ENCODE measurements at regions not wholly inside any gene's neighbourhood (a gene's known extent, or its start where the extent isn't known, plus 50 kb on each side); places are given as distances from the start of the nearest gene placed in this dataset.

DNA sequence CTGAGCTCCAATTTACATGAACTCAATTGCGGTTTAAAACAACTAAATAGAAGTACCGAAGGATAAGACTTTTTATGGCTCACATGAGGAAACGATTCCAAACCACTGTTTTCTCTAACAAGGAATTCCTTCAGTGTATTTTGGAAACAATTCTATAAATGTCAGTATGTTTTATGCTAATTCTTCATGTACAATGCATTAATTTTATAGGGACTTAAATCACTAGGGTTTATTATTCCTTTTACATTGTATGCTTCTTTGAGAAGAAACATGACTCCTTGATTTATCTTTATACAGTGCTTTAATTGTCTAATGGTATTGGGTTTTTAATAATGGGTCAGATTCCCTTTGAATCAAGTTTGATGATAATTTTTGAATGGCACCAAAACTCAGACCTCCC lies 566.8 kb downstream of the EPHA4 start:
- in situ Hi-C loops (cut with MboI; ENCODE audit: low pct_ligation_motif_present in 1 of 4, low pct_unique_long_range_greater_than_20kb in 1 of 4, low sequenced_read_pairs in 3 of 4) = no loop called here
- H3K9me3 ChIP-seq = no peaks in the 10 kb centered on the region
- WGBS, 2 donors (ENCODE audit: low coverage in 1 of 2) = 48 to 50% methylated on average over 3 of the region's 3 CpGs
- no peak overlapping the region for H3K27ac ChIP-seq
- no peak overlapping the region for H3K4me3 ChIP-seq
- no peaks in the 10 kb centered on the region for H3K36me3 ChIP-seq
- H3K27me3 ChIP-seq = no peaks in the 10 kb centered on the region
- TF ChIP-seq POLR2AphosphoS5 (IDR thresholded peaks at IDR 0.05) (no peak), POLR2A (IDR thresholded peaks at IDR 0.05) (no peak), EP300 (IDR thresholded peaks at IDR 0.05; ENCODE audit: low read depth) (no peak)
- TF ChIP-seq, protein P1, sequence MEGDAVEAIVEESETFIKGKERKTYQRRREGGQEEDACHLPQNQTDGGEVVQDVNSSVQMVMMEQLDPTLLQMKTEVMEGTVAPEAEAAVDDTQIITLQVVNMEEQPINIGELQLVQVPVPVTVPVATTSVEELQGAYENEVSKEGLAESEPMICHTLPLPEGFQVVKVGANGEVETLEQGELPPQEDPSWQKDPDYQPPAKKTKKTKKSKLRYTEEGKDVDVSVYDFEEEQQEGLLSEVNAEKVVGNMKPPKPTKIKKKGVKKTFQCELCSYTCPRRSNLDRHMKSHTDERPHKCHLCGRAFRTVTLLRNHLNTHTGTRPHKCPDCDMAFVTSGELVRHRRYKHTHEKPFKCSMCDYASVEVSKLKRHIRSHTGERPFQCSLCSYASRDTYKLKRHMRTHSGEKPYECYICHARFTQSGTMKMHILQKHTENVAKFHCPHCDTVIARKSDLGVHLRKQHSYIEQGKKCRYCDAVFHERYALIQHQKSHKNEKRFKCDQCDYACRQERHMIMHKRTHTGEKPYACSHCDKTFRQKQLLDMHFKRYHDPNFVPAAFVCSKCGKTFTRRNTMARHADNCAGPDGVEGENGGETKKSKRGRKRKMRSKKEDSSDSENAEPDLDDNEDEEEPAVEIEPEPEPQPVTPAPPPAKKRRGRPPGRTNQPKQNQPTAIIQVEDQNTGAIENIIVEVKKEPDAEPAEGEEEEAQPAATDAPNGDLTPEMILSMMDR (IDR thresholded peaks at IDR 0.05) = no peak
- H3K4me1 ChIP-seq = no peaks in the 10 kb centered on the region
- no peak for DNase-seq
- intact Hi-C loops (cut with DNase I; ENCODE audit: low total_unique reads) = no loop called here

DNA sequence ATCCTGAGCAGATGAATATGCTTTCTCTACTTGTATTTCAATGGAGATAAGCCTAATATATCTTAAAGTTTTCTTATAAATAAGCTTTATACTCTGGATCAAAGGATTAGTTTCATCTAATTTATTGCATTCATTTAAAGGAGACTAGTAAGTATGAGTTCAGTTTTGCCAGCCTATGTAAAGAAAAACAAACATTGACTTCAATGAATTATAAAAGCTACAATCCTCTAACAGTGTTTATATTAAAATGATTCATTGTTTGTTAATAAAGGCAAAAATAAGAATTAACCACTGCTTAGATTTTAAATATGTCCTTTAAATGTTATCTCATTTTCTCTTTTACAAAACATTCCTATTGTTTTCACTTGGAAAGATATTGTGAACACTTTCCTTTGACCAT lies 566.0 kb downstream of the EPHA4 start:
- Histone ChIP-seq H3K4me1 (no peaks in the 10 kb centered on the region), H3K27ac (no peak overlapping the region), H3K36me3 (no peaks in the 10 kb centered on the region), H3K9me3 (no peaks in the 10 kb centered on the region), H3K27me3 (no peaks in the 10 kb centered on the region), H3K4me3 (no peak overlapping the region)
- intact Hi-C loops (cut with DNase I; ENCODE audit: low total_unique reads) (no loop called here), in situ Hi-C loops (cut with MboI; ENCODE audit: low pct_ligation_motif_present in 1 of 4, low pct_unique_long_range_greater_than_20kb in 1 of 4, low sequenced_read_pairs in 3 of 4) (no loop called here)
- TF ChIP-seq, protein P1 (IDR thresholded peaks at IDR 0.05) = no peak
- no peak for DNase-seq

DNA sequence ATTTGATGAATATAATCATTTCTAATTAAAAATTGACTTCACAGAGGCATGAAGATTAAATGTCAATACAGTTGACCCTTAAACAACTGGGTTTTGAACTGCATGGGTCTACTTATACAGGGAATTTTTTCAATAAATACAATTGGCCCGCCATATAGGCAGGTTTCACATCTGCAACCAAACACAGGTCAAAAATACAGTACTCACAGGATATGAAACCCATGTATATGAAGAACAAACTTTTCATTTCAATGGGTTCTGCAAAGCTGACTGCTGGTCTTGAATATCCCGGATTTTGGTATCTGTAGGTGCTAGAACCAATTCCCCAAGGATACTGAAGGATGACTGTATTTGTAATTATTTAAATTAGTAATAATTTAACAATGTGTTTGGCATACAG lies 555.6 kb downstream of the EPHA4 start:
- Histone ChIP-seq H3K36me3 (no peaks in the 10 kb centered on the region), H3K9me3 (no peaks in the 10 kb centered on the region), H3K27ac (no peak overlapping the region), H3K4me1 (no peaks in the 10 kb centered on the region), H3K4me3 (no peak overlapping the region), H3K27me3 (no peaks in the 10 kb centered on the region)
- in situ Hi-C loops (cut with MboI; ENCODE audit: low pct_ligation_motif_present in 1 of 4, low pct_unique_long_range_greater_than_20kb in 1 of 4, low sequenced_read_pairs in 3 of 4) = no loop called here
- intact Hi-C loops (cut with DNase I; ENCODE audit: low total_unique reads) = no loop called here
- 84 to 85% methylated on average over 2 of the region's 2 CpGs for WGBS, 2 donors (ENCODE audit: low coverage in 1 of 2)
- no peak for DNase-seq
- TF ChIP-seq POLR2A (IDR thresholded peaks at IDR 0.05) = no peak
- no peak for TF ChIP-seq EP300 (IDR thresholded peaks at IDR 0.05; ENCODE audit: low read depth)
- TF ChIP-seq, protein P1 (IDR thresholded peaks at IDR 0.05) = no peak
- TF ChIP-seq POLR2AphosphoS5 (IDR thresholded peaks at IDR 0.05) = no peak

DNA sequence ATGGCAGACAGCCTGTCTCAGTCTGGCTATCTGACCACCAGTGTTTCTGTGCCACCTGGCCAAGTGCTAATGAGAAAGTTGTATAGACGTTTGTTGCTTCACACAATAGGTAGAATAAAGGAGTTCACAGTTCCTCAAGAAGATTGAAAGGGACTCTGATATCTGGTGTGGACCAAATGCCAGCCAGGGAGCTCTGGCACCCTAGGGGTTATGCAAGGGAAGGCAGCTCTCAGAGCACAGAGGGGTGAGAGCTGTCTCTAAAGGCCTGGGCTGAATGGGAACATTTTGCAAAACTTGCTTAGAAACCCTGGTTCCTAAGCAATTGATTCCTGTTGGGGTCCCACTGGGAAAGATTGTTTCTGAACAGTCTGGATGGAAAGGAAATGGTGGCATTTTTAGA lies 553.8 kb downstream of the EPHA4 start:
- no peak overlapping the region for H3K4me3 ChIP-seq
- H3K36me3 ChIP-seq = no peaks in the 10 kb centered on the region
- intact Hi-C loops (cut with DNase I; ENCODE audit: low total_unique reads) = no loop called here
- no peaks in the 10 kb centered on the region for H3K27me3 ChIP-seq
- no peaks in the 10 kb centered on the region for H3K9me3 ChIP-seq
- no peak for TF ChIP-seq POLR2AphosphoS5 (IDR thresholded peaks at IDR 0.05)
- TF ChIP-seq EP300 (IDR thresholded peaks at IDR 0.05; ENCODE audit: low read depth) = no peak
- TF ChIP-seq, protein P1 (IDR thresholded peaks at IDR 0.05) = no peak
- no peak for TF ChIP-seq POLR2A (IDR thresholded peaks at IDR 0.05)
- no peak overlapping the region for H3K27ac ChIP-seq
- in situ Hi-C loops (cut with MboI; ENCODE audit: low pct_ligation_motif_present in 1 of 4, low pct_unique_long_range_greater_than_20kb in 1 of 4, low sequenced_read_pairs in 3 of 4) = no loop called here
- no peak for DNase-seq
- H3K4me1 ChIP-seq = no peaks in the 10 kb centered on the region
- 89% methylated on average over 1 of the region's 1 CpG; no CpG with 5 or more reads in 1 of the 2 donors for WGBS, 2 donors (ENCODE audit: low coverage in 1 of 2)

All from transverse colon (tissue), 4 donors.